ENCODE measurements at regions not wholly inside any gene's neighbourhood (a gene's known extent, or its start where the extent isn't known, plus 50 kb on each side); places are given as distances from the start of the nearest gene placed in this dataset.

DNA sequence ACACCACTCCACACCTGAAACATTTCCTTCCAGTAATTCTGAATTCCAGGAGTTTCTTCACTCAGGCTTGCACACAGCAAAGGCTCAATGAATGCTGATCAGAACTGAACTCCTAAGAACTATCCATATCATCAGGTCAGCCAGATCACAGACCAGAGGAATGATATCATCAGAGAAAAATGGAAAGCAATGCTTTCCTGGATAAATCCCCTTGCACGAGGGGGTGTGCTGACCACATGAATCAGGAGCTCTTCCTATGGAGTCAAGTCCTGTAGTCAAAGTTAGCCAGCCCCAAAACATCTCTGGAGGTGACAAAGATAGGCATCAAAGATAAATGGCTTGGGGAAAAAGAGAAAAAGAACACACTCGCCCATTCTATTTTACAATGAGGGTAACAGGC is 83.8 kb upstream of the ACVR2A start:
- no peak overlapping the region for H3K4me3 Mint-ChIP-seq
- H3K4me1 Mint-ChIP-seq: peaks cover 6% of the 10 kb centered on the region
- H3K36me3 Mint-ChIP-seq (ENCODE audit: low read depth): no peaks in the 10 kb centered on the region
- peaks cover 4% of the 10 kb centered on the region for H3K27me3 Mint-ChIP-seq (ENCODE audit: low read depth)
- TF ChIP-seq, protein P1, sequence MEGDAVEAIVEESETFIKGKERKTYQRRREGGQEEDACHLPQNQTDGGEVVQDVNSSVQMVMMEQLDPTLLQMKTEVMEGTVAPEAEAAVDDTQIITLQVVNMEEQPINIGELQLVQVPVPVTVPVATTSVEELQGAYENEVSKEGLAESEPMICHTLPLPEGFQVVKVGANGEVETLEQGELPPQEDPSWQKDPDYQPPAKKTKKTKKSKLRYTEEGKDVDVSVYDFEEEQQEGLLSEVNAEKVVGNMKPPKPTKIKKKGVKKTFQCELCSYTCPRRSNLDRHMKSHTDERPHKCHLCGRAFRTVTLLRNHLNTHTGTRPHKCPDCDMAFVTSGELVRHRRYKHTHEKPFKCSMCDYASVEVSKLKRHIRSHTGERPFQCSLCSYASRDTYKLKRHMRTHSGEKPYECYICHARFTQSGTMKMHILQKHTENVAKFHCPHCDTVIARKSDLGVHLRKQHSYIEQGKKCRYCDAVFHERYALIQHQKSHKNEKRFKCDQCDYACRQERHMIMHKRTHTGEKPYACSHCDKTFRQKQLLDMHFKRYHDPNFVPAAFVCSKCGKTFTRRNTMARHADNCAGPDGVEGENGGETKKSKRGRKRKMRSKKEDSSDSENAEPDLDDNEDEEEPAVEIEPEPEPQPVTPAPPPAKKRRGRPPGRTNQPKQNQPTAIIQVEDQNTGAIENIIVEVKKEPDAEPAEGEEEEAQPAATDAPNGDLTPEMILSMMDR (IDR thresholded peaks at IDR 0.05; ENCODE audit: unreplicated experiment in 3 of 3): no peak
- H3K9me3 Mint-ChIP-seq: peaks cover 6% of the 10 kb centered on the region
- H3K27ac Mint-ChIP-seq: no peak overlapping the region

DNA sequence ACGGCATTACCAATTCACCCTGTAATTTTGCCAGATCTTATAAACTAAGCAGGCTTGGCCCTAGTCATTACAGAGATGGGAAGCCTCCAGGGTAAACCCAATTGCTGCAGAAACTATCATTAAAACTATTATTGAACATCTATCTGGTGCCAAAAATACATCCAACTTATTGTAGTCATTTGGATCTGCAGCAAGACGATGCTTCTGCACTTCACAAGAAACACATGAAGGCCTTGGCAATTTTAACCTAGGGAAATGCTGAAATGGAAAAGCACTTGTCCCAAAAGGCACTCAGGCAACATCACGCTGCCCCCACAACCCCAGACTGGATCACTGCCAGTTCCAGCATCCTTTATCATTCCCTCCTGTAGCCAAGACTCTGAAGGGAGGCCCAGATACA is 85.3 kb upstream of the ACVR2A start:
- Mint-ChIP-seq H3K36me3 (ENCODE audit: low read depth) (no peaks in the 10 kb centered on the region), H3K27me3 (ENCODE audit: low read depth) (peaks cover 4% of the 10 kb centered on the region), H3K4me3 (no peak overlapping the region), H3K9me3 (peaks cover 3% of the 10 kb centered on the region), H3K27ac (no peak overlapping the region), H3K4me1 (peaks cover 6% of the 10 kb centered on the region)
- TF ChIP-seq, protein P1 (IDR thresholded peaks at IDR 0.05; ENCODE audit: unreplicated experiment in 3 of 3): no peak

DNA sequence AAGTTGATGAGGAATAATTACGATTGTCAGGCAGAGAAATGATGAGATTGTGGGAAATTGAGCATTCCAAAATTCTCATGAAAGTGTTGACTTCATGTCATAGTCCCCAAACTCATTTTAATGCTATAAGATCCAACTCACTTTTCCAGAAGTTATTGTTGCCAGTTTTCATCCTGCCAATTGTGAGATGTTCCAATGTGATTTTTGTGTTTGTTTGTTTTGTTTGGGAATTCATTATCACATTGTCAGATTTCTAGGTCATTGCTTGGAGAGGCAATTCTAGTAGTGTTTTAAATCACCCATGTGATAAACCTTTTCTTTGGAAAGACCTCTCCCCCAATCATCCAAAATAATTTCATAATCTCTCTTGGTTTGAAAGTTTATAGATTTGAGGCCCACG is 86.0 kb upstream of the ACVR2A start:
- Mint-ChIP-seq H3K27me3 (ENCODE audit: low read depth) (peaks cover 2% of the 10 kb centered on the region), H3K9me3 (peaks cover 3% of the 10 kb centered on the region), H3K27ac (no peak overlapping the region), H3K4me3 (no peak overlapping the region), H3K4me1 (peaks cover 6% of the 10 kb centered on the region), H3K36me3 (ENCODE audit: low read depth) (no peaks in the 10 kb centered on the region)
- TF ChIP-seq, protein P1 (IDR thresholded peaks at IDR 0.05; ENCODE audit: unreplicated experiment in 3 of 3): no peak

DNA sequence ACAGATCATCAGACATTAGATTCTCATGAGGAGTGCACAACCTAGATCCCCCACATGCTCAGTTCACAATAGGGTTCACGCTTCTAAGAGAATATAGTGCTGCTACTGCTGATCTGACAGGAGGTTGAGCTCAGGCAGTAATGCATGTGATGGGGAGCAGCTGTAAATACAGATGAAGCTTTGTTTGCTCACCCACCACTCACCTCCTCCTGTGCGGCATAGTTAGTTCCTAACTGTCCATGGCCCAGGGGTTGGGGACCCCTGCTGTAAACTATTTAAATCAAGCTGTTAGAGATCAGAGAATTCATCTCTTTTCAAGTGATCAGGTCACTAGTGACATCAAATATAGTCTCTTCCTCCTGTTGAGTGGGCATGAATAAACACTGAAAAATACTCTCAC is 88.8 kb upstream of the ACVR2A start:
- Mint-ChIP-seq H3K36me3 (ENCODE audit: low read depth) (no peaks in the 10 kb centered on the region), H3K27me3 (ENCODE audit: low read depth) (no peaks in the 10 kb centered on the region), H3K4me1 (peaks cover 6% of the 10 kb centered on the region), H3K9me3 (no peaks in the 10 kb centered on the region), H3K4me3 (no peak overlapping the region), H3K27ac (no peak overlapping the region)
- TF ChIP-seq, protein P1 (IDR thresholded peaks at IDR 0.05; ENCODE audit: unreplicated experiment in 3 of 3): no peak

DNA sequence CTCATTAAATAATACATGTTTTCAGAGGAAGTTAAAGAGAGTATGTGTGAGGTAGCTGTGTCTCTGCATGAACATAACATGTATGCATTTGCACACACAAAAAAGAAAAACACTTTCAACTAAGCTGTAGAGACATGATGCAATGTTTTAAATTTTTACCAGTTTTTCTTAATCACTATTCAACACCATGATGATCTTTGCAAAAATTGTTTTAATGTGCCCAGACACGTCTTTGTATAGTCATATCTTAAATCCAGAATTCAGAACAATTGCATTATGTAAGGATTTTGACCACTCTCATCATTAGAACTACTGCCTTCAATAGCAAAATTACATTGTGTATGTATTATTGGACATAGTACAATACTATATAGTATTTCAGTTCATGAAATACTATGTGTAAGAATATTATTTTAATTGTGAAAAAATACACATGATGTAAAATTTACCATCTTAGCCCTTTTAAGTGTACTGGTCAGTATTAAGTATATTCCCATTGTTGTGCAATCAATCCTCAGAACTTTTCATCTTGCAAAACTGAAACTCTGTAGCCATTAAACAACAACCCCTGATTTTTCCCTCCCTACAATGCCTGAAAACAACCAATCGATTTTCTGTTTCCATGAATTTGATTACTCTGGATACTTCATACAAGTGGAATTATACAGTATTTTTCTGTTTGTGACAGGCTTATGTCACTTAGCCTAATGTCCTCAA is 104.5 kb upstream of the ACVR2A start:
- no peaks in the 10 kb centered on the region for H3K27me3 Mint-ChIP-seq (ENCODE audit: low read depth)
- no peak overlapping the region for H3K27ac Mint-ChIP-seq
- TF ChIP-seq, protein P1 (IDR thresholded peaks at IDR 0.05; ENCODE audit: unreplicated experiment in 3 of 3): no peak
- H3K36me3 Mint-ChIP-seq (ENCODE audit: low read depth): no peaks in the 10 kb centered on the region
- H3K9me3 Mint-ChIP-seq: peaks cover 9% of the 10 kb centered on the region
- peaks cover 8% of the 10 kb centered on the region for H3K4me1 Mint-ChIP-seq
- no peak overlapping the region for H3K4me3 Mint-ChIP-seq

DNA sequence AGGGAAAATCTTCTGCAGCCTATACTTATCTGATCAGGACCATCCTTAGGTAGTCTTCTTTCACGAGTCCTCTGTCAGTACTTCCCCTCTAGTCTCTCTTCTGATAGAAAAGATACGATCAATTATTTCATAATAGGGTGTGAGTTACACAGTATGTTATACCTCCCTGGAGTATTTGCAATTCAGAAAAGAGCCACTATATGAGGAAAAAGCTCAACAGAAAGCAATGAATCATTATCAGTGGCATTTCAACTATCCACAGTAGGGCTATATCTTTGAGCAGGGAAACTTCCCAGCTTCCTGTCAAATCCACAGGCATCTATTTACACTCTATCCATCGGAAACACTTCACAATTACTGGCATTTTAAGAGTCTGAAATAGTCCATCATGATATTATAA is 105.3 kb upstream of the ACVR2A start:
- TF ChIP-seq, protein P1 (IDR thresholded peaks at IDR 0.05; ENCODE audit: unreplicated experiment in 3 of 3): no peak
- Mint-ChIP-seq H3K36me3 (ENCODE audit: low read depth) (no peaks in the 10 kb centered on the region), H3K4me1 (peaks cover 8% of the 10 kb centered on the region), H3K27ac (no peak overlapping the region), H3K9me3 (peaks cover 12% of the 10 kb centered on the region), H3K27me3 (ENCODE audit: low read depth) (no peaks in the 10 kb centered on the region), H3K4me3 (no peak overlapping the region)
